Activated CD8-positive, alpha-beta memory T cell treated with anti-CD3 and anti-CD28 coated beads, Interleukin-2, amount 50 U/mL, for 24 hours (primary cell): ENCODE measurements at regions not wholly inside any gene's neighbourhood (a gene's known extent, or its start where the extent isn't known, plus 50 kb on each side); places are given as distances from the start of the nearest gene placed in this dataset.
"Not testable (repeated sequence)": the region's sequence is repeated elsewhere in the genome, so short reads cannot be mapped to it uniquely, and the experiment has no call there.

ENCODE experiments used
- DNase-seq: peaks from one replicate; pipeline ENCODE4 v3.0.0-alpha.2; 2020; ENCODE audit errors: extremely low read depth

DNA sequence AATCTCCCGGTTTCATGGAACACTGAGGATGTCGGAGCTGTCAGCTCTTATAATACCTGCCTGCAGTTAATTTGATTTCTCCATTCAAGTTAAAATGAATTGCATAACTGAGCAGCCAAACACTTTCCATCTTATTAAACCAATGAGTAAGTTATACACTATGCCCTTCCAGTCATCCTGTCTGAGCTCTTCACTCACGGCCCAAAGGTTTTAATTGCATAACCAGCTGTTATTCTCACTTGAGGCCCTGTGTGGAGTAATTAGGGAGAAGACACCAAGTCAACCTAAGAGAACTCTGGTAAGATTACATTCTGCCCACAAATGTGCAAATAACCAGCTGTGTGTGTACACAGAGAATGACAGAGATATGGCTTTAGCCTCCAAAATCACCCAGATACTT lies 303.5 kb downstream of the TBC1D4 start:
- no peak for DNase-seq

DNA sequence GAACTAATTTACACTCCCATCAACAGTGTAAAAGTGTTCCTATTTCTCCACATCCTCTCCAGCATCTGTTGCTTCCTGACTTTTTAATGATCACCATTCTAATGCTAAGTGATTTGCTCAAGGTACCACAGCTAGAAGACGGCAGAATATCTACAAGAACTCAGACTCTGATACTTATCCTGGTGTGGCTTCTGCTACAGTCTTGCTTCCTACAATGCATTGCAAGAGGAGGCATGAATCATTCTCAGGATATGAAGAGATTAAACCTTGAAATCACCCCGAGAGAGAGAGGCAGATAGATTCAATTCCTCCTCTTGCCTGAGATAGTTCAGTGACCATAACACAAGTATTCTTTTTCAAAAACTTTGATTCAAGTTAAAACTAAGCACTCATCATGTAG lies 306.4 kb downstream of the TBC1D4 start:
- no peak for DNase-seq

DNA sequence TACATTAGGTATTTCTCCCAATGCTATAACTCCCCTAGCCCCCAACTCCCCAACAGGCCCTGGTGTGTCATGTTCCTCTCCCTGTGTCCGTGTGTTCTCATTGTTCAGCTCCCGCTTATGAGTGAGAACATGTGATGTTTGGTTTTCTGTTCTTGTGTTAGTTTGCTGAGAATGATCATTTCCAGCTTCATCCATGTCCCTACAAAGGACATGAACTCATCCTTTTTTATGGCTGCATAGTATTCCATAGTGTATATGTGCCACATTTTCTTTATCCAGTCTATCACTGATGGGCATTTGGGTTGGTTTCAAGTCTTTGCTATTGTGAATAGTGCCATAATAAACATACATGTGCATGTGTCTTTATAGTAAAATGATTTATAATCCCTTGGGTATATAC lies 306.9 kb downstream of the TBC1D4 start:
- not testable (repeated sequence) for DNase-seq

DNA sequence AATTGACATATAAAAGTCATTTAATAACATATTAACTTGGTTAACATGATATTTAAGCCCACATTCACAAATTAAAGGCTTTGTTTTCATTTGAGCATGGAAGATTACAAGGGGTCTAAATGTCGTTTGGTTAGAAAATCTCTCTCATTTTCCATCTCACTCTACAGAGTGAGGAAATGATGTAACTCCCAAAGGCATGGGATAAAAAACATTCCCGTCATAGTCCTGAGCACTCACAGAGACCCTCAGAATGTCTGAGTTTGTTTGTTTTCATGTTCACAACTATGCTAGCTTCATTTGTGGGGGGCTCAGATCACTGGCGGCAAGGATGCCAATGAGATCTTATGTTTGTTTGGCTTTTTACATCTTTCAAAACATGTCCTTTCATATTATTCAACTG lies 307.5 kb downstream of the TBC1D4 start:
- no peak for DNase-seq

DNA sequence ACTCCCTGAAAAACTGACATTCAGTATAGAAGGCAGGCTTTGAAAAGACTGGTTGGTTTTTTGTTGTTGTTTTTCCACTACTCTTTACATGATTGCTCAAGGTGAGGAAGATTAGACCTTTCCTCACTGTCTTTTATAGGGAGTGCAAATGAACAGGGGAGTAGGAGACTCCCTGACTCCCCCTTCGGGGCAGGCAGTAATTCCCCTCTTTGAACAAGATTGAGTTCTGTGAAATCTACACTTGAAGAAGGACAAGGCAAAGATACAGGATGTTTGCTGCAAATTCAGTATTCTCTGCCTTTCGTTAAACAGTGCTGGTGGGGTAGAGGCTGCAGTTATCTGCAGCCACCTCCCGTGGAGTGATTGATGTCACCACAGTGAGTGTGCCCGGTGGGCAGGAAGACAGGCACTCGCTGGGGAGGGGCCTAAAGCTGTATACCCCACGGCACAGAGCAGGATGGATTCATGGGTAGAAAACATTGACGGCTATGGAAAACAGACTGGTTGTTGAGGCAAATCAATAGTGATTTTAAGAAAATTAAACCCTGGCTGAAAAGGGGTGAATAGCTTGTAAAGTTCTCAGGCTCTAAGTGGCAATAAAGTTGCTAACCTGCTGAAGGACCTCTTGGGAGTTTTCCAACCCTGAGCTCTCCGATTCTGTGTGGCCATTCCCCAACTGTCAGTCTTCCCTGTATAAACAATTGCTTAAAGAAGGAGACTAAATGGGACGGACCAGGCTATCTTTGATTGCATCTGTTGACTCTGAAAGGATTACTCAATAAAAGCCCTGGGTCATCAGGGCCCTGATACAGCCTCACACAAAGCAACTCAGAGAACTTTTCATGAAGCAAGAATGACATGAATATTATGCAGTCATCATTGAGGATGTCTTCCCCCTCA lies 308.3 kb downstream of the TBC1D4 start:
- DNase-seq, result no peak

DNA sequence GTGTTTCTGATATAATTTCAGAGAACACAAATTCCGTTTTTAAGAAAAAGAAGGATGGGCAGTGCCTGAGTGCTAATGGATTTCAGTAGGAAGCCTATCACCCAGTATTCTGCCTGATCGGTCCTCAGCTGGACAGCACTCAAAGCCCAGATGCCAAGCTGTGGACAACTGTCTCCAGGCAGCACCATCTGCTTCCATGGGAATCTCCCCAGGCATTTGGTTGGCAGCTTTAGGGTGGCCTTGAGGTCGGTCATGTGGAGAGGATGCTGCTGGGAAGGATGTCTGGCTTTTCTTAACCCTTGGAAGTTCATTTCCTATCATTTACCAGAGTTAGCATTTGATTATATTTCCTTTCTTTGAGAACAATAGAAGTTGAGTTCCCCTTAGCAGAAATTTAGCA lies 311.7 kb downstream of the TBC1D4 start:
- no peak for DNase-seq

DNA sequence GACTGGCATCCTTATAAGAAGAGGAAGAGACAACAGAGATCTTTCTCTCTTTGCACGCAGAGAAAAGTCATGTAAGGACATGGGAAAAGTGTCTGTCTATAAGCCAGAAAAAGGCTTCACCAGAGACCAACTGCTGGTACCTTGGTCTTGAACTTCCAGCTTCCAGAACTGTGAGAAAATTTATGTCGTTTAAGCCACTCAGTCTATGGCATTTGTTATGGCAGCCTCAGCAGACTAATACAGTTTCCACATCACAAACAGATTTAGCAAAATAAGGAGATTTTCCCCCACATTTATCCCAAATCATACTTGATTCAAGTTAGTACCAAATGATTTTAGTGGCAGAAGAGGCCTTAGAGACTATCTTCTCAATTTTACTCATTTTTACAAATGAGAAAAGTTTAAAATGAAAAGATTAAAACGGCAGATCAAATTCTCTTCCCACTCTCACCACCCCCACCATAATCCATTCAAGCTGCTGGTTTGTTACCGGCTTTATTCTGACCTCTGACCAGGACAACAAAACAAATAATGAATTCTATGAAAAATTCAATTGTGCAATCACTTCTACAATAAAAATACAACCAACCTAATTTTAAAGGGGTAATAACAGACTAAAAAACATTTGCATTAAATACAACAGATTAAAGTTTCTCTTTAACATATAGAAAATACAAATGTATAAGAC lies 316.3 kb downstream of the TBC1D4 start:
- DNase-seq, result no peak

DNA sequence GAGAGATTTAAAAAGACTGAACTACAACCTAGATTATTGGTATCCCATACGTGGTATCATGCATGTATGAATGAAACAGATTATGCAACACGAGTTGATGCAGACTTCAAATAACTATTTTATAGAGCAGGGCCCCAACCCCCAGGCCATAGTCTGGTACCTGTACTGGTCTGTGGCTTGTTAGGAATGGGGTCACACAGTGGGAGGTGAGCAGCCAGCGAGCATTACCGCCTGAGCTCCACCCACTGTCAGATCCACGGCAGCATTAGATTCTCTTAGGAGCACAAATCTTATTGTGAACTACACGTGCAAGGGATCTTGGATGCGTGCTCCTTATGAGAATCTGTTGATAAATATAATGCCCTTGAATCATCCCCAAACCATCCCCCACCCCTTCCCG lies 320.2 kb downstream of the TBC1D4 start:
- no peak for DNase-seq

DNA sequence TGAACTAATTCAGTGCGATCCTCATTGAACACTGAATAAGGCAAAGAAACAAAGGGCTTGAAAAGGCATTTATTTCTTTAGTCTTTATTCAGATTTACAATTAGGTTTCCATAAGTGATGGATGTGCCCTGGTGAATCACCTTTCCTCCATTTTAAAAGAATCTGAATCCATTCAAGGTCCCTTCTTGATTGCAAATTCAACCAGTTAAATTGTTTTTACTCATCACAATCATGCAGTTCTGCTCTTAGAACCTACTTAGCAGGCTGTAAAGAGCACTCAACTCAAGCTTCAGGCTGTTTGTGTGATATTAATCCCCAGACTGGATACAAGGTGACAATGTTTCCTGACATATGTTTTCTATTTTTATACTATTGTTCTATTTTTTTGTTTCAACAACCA lies 321.0 kb downstream of the TBC1D4 start:
- no peak for DNase-seq

DNA sequence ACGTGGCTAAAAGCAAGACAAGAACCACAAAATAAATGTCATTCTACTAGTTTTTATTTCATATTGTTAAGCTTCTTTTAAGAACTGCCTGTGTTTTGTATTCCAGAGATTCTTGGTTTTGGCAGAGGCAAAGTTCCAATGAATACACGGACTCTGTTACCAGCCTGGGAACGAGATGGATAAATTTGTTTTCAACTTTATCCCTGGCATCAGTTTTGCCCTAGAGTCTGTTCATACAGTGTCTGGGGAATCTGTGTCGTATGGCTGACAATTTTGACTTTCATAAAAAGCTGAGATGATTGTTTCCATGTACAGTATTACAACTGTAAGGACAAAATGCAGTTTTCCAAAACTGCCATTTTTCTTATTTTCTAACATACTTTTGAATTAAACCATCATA lies 327.6 kb downstream of the TBC1D4 start:
- DNase-seq, result no peak

DNA sequence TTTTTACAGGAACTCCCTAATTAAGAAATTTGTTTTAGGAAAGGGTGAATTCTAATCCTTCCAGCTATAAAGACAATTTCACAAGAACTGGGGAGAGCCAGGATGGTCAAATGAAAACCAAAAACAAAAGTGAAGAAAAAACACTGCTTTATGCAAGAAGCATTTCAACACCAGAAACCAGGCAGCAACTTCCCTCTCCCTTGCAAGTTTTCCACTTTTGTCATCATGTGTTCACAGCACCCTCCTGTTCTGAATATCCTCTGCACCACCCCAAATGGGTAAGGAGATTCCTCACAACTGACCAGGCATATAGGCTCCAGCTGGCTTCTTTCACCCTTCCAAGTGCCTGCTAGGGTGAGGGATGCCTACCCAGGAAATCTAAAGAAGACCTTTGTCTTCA lies 328.1 kb downstream of the TBC1D4 start:
- DNase-seq, result no peak

DNA sequence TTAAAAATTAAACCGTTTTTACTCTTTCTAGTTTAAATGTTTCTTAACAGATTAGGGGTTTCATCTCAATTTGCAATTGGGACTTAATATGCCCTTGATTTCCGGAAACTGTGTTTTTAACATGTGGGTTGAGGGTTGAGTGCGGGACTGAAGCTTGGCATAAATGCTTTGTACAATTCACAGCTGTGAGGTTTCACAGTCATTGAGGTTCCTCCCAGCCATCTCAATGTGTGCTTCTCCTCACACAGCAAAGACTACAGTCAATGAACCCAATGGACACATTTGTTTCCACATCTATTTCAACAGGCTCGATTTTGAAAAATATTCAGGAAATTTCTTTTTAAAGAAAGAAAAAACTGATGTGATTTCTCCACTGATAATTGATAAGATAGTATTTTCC lies 328.6 kb downstream of the TBC1D4 start:
- no peak for DNase-seq

DNA sequence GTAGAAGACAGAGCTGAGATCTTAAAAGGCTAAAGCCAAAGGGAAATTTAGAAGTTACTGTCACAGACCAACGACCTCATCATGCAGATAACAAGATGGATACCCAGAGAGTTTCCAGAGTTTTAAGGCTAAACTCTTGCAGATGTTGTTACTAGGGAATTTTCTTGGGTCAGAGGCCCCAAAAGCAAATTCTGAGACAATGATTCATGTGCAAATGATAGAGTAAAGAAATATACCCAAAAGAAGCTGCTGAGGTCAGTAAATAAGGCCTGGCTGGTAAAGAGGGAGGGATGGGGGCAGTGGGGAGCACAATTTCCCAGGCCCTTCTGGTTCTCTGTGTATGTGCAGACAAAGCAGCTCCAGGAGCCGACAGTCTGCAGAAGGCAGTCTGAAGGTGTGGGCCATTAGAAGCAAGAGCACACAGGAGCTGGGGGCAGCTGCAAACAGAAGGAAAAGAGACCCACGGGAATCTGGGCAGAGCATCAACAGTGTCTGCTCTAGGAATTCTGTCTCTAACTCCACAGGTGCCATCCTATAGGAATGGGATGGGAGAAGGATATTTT lies 330.8 kb downstream of the TBC1D4 start:
- DNase-seq, result no peak

DNA sequence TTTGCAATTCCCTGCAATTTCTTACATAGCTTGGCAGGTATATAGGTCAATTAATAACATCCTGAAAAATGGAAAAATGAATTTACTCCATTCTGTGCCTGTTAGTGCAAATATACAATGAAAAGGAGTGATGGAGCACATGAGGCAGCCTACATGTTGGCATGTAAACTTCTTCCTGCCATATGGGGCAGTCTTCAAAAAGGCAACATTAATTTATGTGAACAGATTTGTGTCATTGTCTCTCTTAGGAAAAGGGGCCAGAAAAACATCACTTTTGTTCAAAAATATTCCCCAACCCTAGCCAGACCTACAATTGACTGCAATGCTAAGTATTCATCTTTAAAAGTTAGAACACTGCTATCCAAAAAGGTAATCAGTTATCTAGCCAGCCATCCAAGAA lies 332.2 kb downstream of the TBC1D4 start:
- DNase-seq, result no peak

DNA sequence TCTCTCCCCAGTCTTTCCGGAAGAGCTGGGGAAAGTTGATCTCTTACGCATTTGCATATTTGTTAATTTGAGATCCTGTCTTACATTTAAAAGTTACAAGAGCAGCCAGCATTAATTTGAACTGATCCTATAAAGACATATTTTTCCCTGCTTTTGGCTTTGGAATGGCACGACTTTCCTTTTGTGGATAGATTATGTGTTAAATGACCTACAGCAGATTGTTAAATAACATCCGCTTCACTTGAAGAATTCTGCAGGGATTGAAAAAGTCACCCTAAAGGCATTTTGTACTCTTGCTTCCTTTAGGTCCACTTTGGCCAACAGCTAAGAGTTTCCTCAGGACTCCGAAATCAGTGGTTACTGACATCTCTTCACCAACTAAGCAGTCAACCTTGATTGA lies 334.0 kb downstream of the TBC1D4 start:
- no peak for DNase-seq

DNA sequence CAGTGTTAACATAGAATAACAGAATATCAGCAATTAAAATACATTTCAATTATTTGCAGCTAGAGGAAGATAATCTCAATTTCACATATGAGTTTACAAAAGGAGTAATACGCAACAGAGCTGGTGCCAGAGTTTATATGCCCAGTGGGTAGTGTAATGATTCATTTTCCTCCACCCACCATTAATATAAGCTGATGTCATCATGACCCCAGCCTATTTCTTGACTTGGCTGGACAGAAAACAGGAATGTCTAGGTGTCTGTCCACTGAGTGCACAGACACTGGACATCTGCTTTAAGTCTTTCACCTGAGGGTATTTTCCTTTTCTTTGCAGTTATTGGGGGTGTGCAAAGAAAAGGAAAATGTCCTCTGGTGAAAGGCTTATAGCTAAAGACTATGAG lies 335.5 kb downstream of the TBC1D4 start:
- no peak for DNase-seq

DNA sequence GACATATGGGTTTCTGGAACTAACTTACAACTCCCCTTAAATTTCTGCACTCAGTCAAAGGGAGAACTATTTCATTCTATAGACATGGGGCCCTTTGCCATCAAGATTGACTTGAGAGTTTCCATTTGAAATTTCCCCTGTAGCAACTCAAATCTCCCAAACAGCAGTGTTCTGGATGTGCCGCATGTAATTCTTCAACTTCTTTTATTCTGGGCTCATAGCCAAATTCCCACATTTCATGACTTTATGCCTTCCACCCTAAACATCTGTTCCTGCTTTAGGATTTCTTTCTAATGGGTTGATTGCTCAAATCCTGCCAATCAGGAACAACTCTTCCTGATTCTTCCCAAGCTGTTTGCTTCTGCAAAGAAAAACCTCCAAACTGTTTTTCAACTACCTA lies 336.0 kb downstream of the TBC1D4 start:
- DNase-seq, result no peak

DNA sequence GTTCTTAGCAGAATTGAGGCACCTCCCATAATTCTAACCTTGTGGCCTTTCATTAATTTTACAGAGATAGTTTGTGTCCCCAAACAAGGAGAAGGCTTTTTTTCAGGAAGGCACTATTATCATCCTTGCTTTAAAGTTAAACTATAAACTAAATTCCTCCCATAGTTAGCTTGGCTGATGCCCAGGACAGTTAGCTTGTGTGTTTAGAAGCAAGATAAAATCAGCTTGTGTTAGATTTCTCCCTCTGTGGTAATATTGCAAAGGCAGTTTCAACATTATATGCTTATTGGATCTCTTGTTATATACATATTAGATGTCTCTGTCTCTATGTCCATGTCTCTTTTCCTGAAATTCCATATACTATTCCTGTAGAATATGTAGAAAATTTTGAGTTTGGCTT lies 342.7 kb downstream of the TBC1D4 start:
- DNase-seq, result no peak

DNA sequence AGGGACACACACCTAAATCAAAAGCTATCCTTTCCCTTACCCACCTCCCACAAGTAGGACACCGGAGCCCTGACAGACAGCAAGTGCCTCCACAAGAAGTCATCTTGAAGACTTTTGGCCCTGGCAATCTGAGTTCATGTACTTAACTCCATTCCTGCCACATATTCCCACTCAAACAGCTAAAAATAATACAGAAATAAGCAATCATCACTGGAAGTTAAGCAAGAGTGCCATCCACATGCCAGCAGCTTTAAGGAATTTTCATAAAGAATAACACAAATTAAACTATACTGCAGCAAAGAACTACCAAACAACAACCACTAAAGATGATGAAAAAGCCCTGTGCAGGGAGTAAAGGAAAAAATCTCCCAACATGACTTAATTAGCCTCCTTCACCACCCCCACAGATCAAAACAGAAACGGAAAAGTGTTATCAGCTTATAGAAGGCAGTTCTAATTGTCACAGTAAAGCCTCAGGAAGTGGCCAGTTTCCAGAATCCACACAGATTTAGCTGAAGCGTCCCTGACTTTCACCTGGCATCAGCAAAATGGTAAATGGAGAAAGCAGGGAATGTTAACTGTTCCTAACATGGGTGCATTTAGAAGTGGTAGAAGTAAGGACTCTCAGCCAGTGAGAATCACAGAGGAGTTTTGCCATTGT lies 343.9 kb downstream of the TBC1D4 start:
- DNase-seq, result no peak

DNA sequence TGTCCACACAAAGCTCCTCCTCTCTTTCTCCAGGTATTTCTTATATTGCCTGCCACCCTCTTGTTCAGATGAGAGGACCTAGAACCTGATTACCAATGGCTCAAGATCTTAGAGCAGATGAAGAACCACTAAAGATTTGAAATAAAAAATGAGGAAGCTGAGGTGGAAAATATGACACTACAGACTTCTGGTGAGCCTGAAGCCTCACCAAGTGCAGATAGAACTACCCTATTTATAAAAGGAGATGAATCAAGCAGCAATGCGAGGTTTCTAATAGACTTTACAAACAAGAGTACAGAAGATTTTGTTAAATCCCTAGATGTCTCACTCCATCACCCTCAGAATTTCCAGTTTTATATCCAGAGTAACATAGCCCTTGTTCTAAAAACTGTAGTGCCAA lies 345.8 kb downstream of the TBC1D4 start:
- DNase-seq, result no peak

DNA sequence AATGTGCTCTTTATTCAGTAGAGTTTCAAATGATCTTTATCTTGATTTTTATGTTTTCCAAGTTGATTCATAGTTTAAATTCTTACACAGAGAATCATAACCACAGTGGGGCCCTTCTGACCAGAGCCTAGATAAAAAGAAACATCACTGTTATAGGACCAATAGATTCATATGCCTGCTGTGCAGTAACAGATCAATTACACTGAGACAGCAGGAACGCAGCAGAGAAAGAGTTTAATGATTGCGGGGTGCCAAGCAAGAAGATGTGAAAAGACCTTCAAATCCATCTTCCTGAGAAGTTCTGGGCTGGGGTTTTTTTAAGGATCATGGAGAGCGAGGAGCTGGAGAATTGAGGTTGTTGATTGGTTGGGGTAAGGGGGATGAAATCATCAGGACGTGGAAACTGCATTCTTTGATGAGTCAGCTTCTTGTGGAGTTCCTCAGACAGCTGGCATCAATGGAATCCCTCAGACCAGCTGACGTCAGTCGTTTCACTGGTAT lies 346.6 kb downstream of the TBC1D4 start:
- DNase-seq, result no peak
